ENCODE measurements at regions not wholly inside any gene's neighbourhood (a gene's known extent, or its start where the extent isn't known, plus 50 kb on each side); places are given as distances from the start of the nearest gene placed in this dataset.

DNA sequence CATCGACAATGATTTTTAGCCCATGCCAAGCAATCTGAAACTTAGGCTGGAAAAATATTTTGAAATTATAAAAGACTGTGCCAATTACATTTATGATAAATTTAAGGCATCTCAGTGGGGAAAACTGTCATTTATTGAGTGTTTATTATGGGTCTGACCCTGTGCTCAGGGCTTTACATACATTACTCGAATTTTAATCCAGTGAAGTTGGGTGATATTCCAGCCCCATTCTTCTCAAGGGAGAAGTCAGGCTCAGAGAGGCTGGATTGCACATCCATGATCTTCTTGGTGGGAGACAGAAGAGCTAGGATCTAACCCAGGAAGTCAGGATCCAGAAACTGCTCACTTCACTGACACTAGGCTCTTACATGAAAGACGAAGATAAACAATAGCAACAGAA lies 260.8 kb downstream of the QDPR start:
- Histone ChIP-seq H3K36me3 (ENCODE audit: insufficient read depth in 1 of 2, low read depth in 1 of 2) (no peaks in the 10 kb centered on the region), H3K9me3 (no peaks in the 10 kb centered on the region), H3K27me3 (ENCODE audit: insufficient read depth in 3 of 3, low read length in 2 of 3) (no peaks in the 10 kb centered on the region), H3K4me3 (no peak overlapping the region), H3K27ac (no peak overlapping the region), H3K4me1 (no peaks in the 10 kb centered on the region)
- 53 to 65% (median 57%) methylated on average over 3 of the region's 3 CpGs for WGBS, 3 donors
- intact Hi-C loops (cut with DNase I) = no loop called here
- no peak for ATAC-seq
- no peak for DNase-seq
- TF ChIP-seq, protein P1, sequence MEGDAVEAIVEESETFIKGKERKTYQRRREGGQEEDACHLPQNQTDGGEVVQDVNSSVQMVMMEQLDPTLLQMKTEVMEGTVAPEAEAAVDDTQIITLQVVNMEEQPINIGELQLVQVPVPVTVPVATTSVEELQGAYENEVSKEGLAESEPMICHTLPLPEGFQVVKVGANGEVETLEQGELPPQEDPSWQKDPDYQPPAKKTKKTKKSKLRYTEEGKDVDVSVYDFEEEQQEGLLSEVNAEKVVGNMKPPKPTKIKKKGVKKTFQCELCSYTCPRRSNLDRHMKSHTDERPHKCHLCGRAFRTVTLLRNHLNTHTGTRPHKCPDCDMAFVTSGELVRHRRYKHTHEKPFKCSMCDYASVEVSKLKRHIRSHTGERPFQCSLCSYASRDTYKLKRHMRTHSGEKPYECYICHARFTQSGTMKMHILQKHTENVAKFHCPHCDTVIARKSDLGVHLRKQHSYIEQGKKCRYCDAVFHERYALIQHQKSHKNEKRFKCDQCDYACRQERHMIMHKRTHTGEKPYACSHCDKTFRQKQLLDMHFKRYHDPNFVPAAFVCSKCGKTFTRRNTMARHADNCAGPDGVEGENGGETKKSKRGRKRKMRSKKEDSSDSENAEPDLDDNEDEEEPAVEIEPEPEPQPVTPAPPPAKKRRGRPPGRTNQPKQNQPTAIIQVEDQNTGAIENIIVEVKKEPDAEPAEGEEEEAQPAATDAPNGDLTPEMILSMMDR (IDR thresholded peaks at IDR 0.05) = no peak

DNA sequence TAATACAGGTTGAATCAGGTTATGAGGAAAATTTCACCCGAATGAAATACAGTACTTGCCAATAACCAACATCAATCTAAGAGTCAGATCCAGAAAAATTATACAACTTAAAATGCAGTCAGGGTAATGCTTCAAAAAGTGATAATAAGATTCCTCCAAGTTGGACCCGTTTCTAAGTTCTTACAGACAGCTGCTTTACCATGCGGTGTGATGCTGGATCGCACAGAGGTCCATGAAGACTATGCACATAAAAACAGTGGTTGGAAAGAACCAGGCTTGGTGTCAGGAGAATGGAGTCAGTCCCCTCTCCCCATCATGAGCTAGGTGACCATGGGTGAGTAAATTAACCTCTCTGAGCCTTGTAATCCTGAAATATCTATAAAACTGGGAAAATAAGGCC lies 261.3 kb downstream of the QDPR start:
- Histone ChIP-seq H3K27ac (no peak overlapping the region), H3K4me3 (no peak overlapping the region), H3K36me3 (ENCODE audit: insufficient read depth in 1 of 2, low read depth in 1 of 2) (no peaks in the 10 kb centered on the region), H3K9me3 (no peaks in the 10 kb centered on the region), H3K27me3 (ENCODE audit: insufficient read depth in 3 of 3, low read length in 2 of 3) (no peaks in the 10 kb centered on the region), H3K4me1 (no peaks in the 10 kb centered on the region)
- 70 to 77% (median 73%) methylated on average over 4 of the region's 4 CpGs for WGBS, 3 donors
- TF ChIP-seq, protein P1 (IDR thresholded peaks at IDR 0.05) = no peak
- intact Hi-C loops (cut with DNase I) = no loop called here
- no peak for ATAC-seq
- no peak for DNase-seq

DNA sequence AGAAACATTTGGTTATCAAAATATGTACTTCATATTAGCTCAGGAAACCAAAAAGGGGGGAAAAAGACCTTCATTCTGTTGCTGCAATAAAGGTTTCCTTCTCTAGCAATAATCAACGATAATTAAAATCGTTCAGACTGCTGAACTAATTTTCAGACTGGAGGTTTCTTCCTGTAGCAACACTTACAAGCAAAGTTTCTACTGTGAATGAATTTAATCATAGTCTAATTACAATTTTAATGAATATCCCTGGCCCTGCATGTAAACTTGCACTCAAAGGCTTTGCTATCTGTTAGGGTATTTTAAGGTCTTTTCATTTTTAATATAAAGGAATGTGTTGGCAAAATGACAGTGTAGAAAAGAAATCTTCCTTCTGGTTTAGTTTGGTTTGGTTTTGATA lies 265.2 kb downstream of the QDPR start:
- intact Hi-C loops (cut with DNase I) = no loop called here
- no peak for DNase-seq
- WGBS, 3 donors = 62 to 78% (median 72%) methylated on average over 2 of the region's 2 CpGs

DNA sequence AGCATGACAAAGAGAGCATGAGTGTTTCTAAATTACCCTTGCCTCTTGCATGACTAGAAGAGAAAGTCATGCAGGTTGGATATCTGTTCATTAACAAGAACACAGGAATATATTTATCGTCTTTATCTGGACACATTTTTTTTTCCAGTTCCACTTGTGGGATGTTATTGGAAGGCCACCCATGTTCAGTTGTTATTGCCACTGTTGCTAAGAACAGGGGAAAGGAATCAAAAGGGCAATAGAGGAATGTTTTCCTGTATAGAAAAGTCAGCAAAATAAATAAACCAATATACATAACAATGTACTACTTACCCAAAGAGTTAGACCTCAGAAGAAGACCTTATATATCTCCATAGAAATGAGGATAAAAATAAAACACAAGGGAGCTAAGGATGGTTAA lies 270.1 kb downstream of the QDPR start:
- 42 to 67% (median 55%) methylated on average over 1 of the region's 1 CpG for WGBS, 3 donors
- Histone ChIP-seq H3K4me1 (no peaks in the 10 kb centered on the region), H3K27ac (no peak overlapping the region), H3K4me3 (no peak overlapping the region), H3K9me3 (no peaks in the 10 kb centered on the region), H3K27me3 (ENCODE audit: insufficient read depth in 3 of 3, low read length in 2 of 3) (no peaks in the 10 kb centered on the region), H3K36me3 (ENCODE audit: insufficient read depth in 1 of 2, low read depth in 1 of 2) (no peaks in the 10 kb centered on the region)
- DNase-seq (no peak), ATAC-seq (no peak)
- intact Hi-C loops (cut with DNase I) = no loop called here
- TF ChIP-seq, protein P1 (IDR thresholded peaks at IDR 0.05) = no peak

More for the DNA sequence above, 265.2 kb downstream of the QDPR start:
- Histone ChIP-seq H3K27ac (no peak overlapping the region), H3K4me1 (no peaks in the 10 kb centered on the region), H3K9me3 (no peaks in the 10 kb centered on the region), H3K4me3 (no peak overlapping the region), H3K36me3 (ENCODE audit: insufficient read depth in 1 of 2, low read depth in 1 of 2) (no peaks in the 10 kb centered on the region), H3K27me3 (ENCODE audit: insufficient read depth in 3 of 3, low read length in 2 of 3) (no peaks in the 10 kb centered on the region)
- no peak for ATAC-seq
- TF ChIP-seq, protein P1 (IDR thresholded peaks at IDR 0.05) = no peak

DNA sequence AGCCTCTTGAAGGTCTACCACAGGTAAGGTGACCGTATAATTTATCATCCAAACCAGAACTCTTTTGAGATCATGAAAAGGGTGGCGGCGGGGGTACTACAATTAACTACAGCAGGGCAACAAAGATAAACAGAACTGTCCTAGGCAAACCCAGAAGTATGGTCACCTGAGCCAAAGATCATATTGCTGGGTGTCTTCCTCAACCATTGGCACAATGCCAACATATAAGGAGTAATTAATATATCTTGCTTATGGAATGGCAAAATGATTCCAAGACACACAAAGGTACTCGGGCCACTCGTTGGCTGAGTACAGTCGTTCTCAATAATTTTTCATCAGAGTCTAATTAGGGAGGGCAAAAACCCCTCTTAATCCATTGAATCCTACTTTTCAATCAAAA lies 273.3 kb downstream of the QDPR start:
- Histone ChIP-seq H3K27ac (no peak overlapping the region), H3K27me3 (ENCODE audit: insufficient read depth in 3 of 3, low read length in 2 of 3) (no peaks in the 10 kb centered on the region), H3K4me1 (no peaks in the 10 kb centered on the region), H3K9me3 (no peaks in the 10 kb centered on the region), H3K36me3 (ENCODE audit: insufficient read depth in 1 of 2, low read depth in 1 of 2) (no peaks in the 10 kb centered on the region), H3K4me3 (no peak overlapping the region)
- intact Hi-C loops (cut with DNase I) = no loop called here
- ATAC-seq = no peak
- DNase-seq = no peak
- TF ChIP-seq, protein P1 (IDR thresholded peaks at IDR 0.05) = no peak
- WGBS, 3 donors = 91 to 96% (median 96%) methylated on average over 6 of the region's 6 CpGs
